Esophagus squamous epithelium (tissue), 4 donors: ENCODE measurements at regions not wholly inside any gene's neighbourhood (a gene's known extent, or its start where the extent isn't known, plus 50 kb on each side); places are given as distances from the start of the nearest gene placed in this dataset.

Experiments
- POLR2A ChIP-seq, 4 donors: fragments of 450-650 bp; IDR thresholded peaks; one replicate each; pipeline ENCODE4 v1.6.1; 2017; ENCODE audit warnings: antibody characterized with exemption in 4 of 4, mild to moderate bottlenecking in 4 of 4, moderate library complexity in 3 of 4
- TF ChIP-seq, protein P1 (sequence below), 6 experiments: fragments of 450-650 bp in 4 of 6; fragments of 200-600 bp in 2 of 6; sonication (generic) in 2 of 6; IDR thresholded peaks; one replicate each; pipeline ENCODE4 v1.5.1; 2016 to 2019; ENCODE audit warnings: antibody characterized with exemption in 6 of 6, mild to moderate bottlenecking in 4 of 6, moderate library complexity in 4 of 6

DNA sequence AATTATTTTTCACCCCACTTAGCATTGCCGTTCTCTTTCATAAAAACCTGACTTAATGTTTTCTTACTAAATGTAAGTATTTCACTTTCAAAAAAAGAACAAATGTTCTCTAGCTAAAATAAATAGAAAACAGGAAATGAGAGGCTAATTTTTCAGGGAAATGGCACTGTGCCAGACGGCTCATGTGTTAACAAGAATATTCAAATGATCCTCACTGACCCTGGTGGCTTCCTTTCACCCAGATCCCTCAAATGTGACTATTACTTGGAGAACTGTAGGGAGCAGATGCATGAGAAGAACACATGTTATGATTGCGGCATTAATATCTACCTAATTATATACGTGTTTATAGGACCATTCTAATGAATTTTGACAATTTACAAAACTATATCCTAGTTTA lies 827.7 kb downstream of the SOCS6 start:
- TF ChIP-seq, protein P1, sequence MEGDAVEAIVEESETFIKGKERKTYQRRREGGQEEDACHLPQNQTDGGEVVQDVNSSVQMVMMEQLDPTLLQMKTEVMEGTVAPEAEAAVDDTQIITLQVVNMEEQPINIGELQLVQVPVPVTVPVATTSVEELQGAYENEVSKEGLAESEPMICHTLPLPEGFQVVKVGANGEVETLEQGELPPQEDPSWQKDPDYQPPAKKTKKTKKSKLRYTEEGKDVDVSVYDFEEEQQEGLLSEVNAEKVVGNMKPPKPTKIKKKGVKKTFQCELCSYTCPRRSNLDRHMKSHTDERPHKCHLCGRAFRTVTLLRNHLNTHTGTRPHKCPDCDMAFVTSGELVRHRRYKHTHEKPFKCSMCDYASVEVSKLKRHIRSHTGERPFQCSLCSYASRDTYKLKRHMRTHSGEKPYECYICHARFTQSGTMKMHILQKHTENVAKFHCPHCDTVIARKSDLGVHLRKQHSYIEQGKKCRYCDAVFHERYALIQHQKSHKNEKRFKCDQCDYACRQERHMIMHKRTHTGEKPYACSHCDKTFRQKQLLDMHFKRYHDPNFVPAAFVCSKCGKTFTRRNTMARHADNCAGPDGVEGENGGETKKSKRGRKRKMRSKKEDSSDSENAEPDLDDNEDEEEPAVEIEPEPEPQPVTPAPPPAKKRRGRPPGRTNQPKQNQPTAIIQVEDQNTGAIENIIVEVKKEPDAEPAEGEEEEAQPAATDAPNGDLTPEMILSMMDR (IDR thresholded peaks at IDR 0.05), result no peak
- TF ChIP-seq POLR2A (IDR thresholded peaks at IDR 0.05), result no peak
